BLaER1 treated with 17β-estradiol and CSF1 and Interleukin-3, amounts not matched to agents 10 nM and 100 nM (cell line): ENCODE measurements at regions not wholly inside any gene's neighbourhood (a gene's known extent, or its start where the extent isn't known, plus 50 kb on each side); places are given as distances from the start of the nearest gene placed in this dataset.

Source experiments
- H3K27ac ChIP-seq, 11 experiments: shearing (Covaris generic); formaldehyde crosslinking; 2 replicates each; pipeline ENCODE4 v1.8.1; 2022
- H3K27me3 ChIP-seq, 11 experiments: shearing (Covaris generic); formaldehyde crosslinking; 2 replicates each; pipeline ENCODE4 v1.8.1; 2022
- H3K36me3 ChIP-seq, 11 experiments: shearing (Covaris generic); formaldehyde crosslinking; 2 replicates each; pipeline ENCODE4 v1.8.1; 2022
- H3K4me1 ChIP-seq, 10 experiments: shearing (Covaris generic); formaldehyde crosslinking; 2 replicates each; pipeline ENCODE4 v1.8.1; 2022
- H3K4me2 ChIP-seq, 11 experiments: shearing (Covaris generic); formaldehyde crosslinking; 2 replicates each; pipeline ENCODE4 v1.8.1; 2022
- H3K4me3 ChIP-seq, 10 experiments: shearing (Covaris generic); formaldehyde crosslinking; 2 replicates each; pipeline ENCODE4 v1.8.1; 2022
- H3K9ac ChIP-seq, 11 experiments: shearing (Covaris generic); formaldehyde crosslinking; 2 replicates each; pipeline ENCODE4 v1.8.1; 2022
- H3K9me3 ChIP-seq, 11 experiments: shearing (Covaris generic); formaldehyde crosslinking; replicated peaks in 1 of 11; 2 replicates each; pipeline ENCODE4 v1.8.1; 2022
- H4K20me1 ChIP-seq, 11 experiments: shearing (Covaris generic); formaldehyde crosslinking; 2 replicates each; pipeline ENCODE4 v1.8.1; 2022
- Cebpa-rat ChIP-seq, 11 experiments: shearing (Covaris generic); IDR thresholded peaks; 2 replicates each; pipeline ENCODE4 v1.8.1; 2022

DNA sequence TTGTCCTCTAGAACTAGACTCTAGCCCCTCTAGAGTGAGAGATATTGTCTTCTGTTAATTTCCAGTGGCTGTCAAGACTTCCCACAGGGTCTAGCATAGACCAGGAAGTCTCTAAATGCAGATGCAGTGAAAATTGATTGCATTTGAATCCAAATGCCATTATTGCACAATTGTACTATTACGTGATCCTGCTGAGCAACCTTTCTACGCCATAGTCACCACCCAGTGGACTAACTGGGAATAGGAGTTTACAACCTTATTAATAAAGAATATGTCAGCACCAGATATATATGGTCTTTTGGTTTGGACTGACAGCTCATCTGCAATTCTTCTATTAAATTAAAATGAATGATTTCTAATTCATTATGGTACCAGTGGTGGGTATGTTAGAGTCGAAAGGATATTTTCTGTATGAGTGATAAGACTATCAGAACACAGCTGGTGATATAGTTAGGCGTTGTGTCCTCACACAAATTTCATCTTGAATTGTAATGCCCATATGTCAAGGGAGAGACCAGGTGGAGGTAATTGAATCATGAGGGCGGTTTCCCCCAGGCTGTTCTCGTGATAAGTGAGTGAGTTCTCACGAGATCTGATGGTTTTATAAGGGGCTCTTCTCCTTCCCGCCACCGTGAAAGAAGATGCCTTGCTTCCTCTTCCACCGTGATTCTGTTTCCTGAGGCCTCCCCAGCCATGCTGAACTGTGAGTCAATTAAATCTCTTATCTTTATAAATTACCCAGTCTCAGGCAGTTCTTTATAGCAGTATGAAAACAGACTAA lies 138.9 kb upstream of the CA10 start:
- Histone ChIP-seq H3K36me3 (no peaks in the 10 kb centered on the region), H3K27me3 (no peaks in the 10 kb centered on the region), H3K4me2 (no peak overlapping the region), H4K20me1 (no peaks in the 10 kb centered on the region), H3K4me3 (no peak overlapping the region), H3K9ac (no peak overlapping the region), H3K9me3 (no peaks in the 10 kb centered on the region), H3K27ac (no peak overlapping the region), H3K4me1 (no peaks in the 10 kb centered on the region)
- peak in 6 of 11 experiments; percentile 24 to 56 (median 36); a peak in 5 of 22 replicates for TF ChIP-seq Cebpa-rat (IDR thresholded peaks at IDR 0.05)

DNA sequence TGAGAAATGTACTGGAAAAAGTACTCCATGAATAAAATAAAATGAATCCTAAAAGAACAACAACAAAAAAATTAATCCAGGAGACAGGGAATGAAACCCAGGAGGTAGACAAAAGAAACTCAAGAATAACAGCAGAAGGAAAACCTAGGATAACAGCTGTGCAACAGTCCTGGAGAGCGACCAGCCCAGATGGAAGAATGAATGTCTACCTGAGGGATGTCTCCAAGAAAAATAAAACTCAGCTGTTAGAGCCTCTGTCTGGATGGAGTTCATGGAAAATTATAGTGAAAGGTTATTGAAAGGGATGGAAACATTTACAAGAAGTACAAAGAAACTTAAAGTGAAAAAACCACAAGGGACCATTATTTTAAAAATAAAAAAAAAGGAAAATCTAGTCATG lies 135.8 kb upstream of the CA10 start:
- Histone ChIP-seq H3K4me3 (no peak overlapping the region), H3K27me3 (no peaks in the 10 kb centered on the region), H3K9me3 (no peaks in the 10 kb centered on the region), H3K36me3 (no peaks in the 10 kb centered on the region), H3K4me1 (no peaks in the 10 kb centered on the region), H3K27ac (no peak overlapping the region), H3K4me2 (no peak overlapping the region), H3K9ac (no peak overlapping the region), H4K20me1 (no peaks in the 10 kb centered on the region)
- no peak for TF ChIP-seq Cebpa-rat (IDR thresholded peaks at IDR 0.05)

DNA sequence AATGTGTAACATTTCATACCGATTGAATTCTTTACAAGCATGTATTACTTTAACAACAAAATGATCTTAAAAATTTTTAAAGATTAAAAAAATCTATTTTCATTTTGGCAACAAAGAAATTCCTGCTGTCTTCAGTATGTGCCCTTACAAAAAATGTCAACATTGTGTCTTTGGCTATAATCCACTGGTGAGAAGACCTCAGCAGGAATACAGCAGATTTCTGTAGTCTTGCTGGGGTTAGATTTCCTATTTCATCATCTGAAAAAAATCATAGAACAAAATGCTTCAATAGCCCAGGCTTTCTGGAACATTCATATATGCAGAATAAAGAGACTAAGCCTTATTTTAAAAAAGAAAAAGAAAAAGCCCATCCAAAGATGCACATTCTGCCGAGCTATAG lies 129.1 kb upstream of the CA10 start:
- Histone ChIP-seq H3K36me3 (no peaks in the 10 kb centered on the region), H3K27me3 (no peaks in the 10 kb centered on the region), H3K4me2 (no peak overlapping the region), H3K9me3 (no peaks in the 10 kb centered on the region), H3K9ac (no peak overlapping the region), H3K4me3 (no peak overlapping the region), H3K4me1 (no peaks in the 10 kb centered on the region), H3K27ac (no peak overlapping the region), H4K20me1 (no peaks in the 10 kb centered on the region)
- TF ChIP-seq Cebpa-rat (IDR thresholded peaks at IDR 0.05): no peak

DNA sequence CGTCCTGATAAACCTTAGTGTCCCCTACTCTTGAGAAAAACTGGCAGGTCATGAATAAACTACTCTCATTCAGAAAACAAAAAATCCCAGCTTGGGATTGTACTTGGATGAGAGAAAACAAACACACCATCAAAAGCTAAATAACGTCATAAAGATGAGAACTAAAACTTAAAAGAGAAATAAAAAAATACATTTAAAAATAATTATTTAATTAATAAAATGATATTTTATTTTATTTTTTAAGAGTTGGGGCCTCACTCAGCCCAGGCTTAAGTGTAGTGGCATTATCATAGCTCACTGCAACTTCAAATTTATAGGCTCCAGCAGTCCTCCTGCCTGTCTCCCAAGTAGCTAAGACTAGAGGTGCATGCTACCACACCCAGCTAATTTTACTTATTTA lies 125.4 kb upstream of the CA10 start:
- H4K20me1 ChIP-seq: no peaks in the 10 kb centered on the region

DNA sequence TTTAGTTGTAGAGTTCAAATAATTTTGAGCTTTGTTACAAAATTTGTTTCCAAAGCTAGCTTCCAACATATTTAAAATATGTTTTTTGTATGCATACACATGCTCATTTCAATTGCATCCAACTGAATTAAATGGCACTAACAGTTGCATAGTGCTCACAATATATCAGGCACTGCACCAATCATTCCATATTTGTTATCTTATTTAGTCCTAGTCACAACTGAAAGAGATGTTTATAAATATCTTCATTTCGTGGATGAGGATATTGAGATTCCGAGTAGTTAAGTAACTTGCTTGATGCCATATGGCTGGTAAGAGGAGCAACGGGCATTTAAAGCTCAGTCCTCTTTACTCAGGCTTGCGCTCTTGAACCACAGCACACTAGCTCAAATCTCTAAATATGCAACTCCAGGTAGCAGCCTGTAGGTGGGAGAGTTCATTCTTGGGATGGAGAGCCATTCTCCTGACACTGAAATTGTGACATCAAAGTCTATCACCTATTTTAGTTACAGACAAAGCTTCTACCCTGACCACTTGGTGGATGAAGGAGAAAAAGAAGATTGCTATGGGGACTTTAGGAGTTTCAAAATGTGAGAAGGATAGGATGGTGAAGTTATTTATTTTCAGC lies 118.0 kb upstream of the CA10 start:
- H3K9ac ChIP-seq: no peak overlapping the region
- TF ChIP-seq Cebpa-rat (IDR thresholded peaks at IDR 0.05): no peak
- H3K36me3 ChIP-seq: no peaks in the 10 kb centered on the region
- no peaks in the 10 kb centered on the region for H3K27me3 ChIP-seq
- no peak overlapping the region for H3K27ac ChIP-seq
- H3K4me2 ChIP-seq: no peak overlapping the region
- H3K4me1 ChIP-seq: no peaks in the 10 kb centered on the region
- no peaks in the 10 kb centered on the region for H3K9me3 ChIP-seq
- no peak overlapping the region for H3K4me3 ChIP-seq
- no peaks in the 10 kb centered on the region for H4K20me1 ChIP-seq

More for the DNA sequence above, 125.4 kb upstream of the CA10 start:
- TF ChIP-seq Cebpa-rat (IDR thresholded peaks at IDR 0.05): no peak
- H3K4me3 ChIP-seq: no peak overlapping the region
- H3K27ac ChIP-seq: no peak overlapping the region
- H3K4me1 ChIP-seq: no peaks in the 10 kb centered on the region
- no peaks in the 10 kb centered on the region for H3K9me3 ChIP-seq
- no peaks in the 10 kb centered on the region for H3K27me3 ChIP-seq
- H3K9ac ChIP-seq: no peak overlapping the region
- no peaks in the 10 kb centered on the region for H3K36me3 ChIP-seq
- no peak overlapping the region for H3K4me2 ChIP-seq

DNA sequence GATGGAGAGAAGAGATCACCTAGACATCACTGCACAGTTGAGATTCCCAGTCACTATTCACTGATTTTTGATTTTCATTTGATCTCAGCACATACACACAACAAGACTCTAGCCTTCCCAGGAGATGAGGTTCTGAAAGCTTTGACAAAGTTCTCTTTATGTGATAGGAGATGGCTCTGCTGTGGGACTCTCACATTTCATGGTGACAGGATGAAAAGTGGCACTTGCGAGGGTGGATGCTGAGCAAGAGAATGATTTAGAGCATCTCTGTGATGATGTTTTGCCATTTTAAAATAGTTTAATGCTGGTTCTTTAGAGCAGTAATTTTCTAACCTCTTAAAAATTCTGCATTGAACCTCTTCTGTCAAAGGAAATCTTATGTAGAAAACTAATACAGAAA lies 113.3 kb upstream of the CA10 start:
- TF ChIP-seq Cebpa-rat (IDR thresholded peaks at IDR 0.05): no peak

DNA sequence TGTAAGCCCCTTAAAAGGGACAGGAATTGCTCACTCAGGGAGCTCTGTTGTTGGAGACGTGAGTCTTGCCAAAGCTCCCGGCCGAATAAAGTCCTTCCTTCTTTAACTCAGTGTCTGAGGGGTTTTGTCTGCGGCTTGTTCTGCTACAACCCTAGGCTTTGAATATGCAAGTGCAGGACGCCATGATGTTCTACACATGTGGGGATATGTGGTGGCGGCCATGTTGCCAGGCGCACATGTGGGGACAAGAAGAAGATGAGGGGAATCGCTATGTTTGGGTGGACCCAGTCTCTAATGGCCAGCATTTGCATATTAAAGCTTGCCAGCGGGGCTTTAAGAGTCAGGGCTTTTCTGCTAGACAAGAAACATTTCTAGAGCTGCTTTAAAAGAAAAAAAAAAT lies 96.8 kb upstream of the CA10 start:
- TF ChIP-seq Cebpa-rat (IDR thresholded peaks at IDR 0.05): no peak
- no peaks in the 10 kb centered on the region for H3K27me3 ChIP-seq
- H3K36me3 ChIP-seq: no peaks in the 10 kb centered on the region
- no peaks in the 10 kb centered on the region for H3K4me1 ChIP-seq
- H4K20me1 ChIP-seq: no peaks in the 10 kb centered on the region
- H3K4me3 ChIP-seq: no peak overlapping the region
- no peak overlapping the region for H3K9ac ChIP-seq
- no peak overlapping the region for H3K4me2 ChIP-seq
- H3K27ac ChIP-seq: no peak overlapping the region
- H3K9me3 ChIP-seq: no peaks in the 10 kb centered on the region

More for the DNA sequence above, 113.3 kb upstream of the CA10 start:
- Histone ChIP-seq H3K9ac (no peak overlapping the region), H4K20me1 (no peaks in the 10 kb centered on the region), H3K27me3 (no peaks in the 10 kb centered on the region), H3K27ac (no peak overlapping the region), H3K9me3 (no peaks in the 10 kb centered on the region), H3K36me3 (no peaks in the 10 kb centered on the region), H3K4me2 (no peak overlapping the region), H3K4me1 (no peaks in the 10 kb centered on the region), H3K4me3 (no peak overlapping the region)

DNA sequence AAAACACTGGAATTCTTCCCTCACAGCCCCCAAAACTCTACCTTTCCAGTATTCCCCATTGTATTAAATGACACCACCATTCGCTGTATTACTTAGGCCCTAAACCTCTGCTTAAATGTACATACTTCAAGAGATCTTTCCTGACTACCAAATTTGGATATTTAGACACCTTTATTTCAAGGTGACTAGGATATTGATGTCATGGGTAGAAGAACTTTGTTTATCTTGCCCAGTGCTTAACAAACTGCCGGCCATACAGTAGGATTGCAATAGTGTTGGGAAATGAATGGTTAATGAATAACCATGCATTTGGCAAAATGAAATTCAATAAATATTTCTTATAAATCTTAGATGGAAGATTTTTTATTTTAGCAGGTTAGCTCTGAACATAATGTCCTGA lies 86.2 kb upstream of the CA10 start:
- no peak overlapping the region for H3K9ac ChIP-seq
- H3K4me2 ChIP-seq: no peak overlapping the region
- no peaks in the 10 kb centered on the region; a peak in 1 of 22 replicates for H4K20me1 ChIP-seq
- H3K36me3 ChIP-seq: no peaks in the 10 kb centered on the region
- TF ChIP-seq Cebpa-rat (IDR thresholded peaks at IDR 0.05): no peak
- no peaks in the 10 kb centered on the region for H3K27me3 ChIP-seq
- H3K4me3 ChIP-seq: no peak overlapping the region
- H3K4me1 ChIP-seq: no peaks in the 10 kb centered on the region
- H3K27ac ChIP-seq: no peak overlapping the region
- H3K9me3 ChIP-seq: no peaks in the 10 kb centered on the region

DNA sequence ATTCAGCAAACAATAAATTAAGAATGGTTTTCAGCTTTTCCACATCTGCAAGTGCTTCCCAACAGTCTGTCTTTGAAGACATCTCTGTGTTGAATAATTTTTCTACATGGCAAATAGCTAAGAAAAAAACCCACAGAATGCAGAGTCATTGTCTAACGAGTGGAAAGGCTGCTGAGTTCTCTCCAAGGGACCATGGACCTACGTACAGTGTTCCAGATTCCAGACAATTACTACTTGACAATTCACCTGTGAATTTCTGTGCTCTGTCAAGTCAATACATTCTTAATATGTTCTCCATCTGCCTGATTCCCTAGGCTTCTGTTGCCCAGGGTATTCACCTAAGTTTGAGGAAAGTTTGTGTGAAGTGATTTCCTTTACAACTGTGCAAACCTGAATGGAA lies 83.8 kb upstream of the CA10 start:
- Histone ChIP-seq H3K4me1 (no peaks in the 10 kb centered on the region), H3K9ac (no peak overlapping the region), H3K27me3 (no peaks in the 10 kb centered on the region), H3K4me3 (no peak overlapping the region), H3K36me3 (no peaks in the 10 kb centered on the region), H3K27ac (no peak overlapping the region), H4K20me1 (no peaks in the 10 kb centered on the region; a peak in 1 of 22 replicates), H3K4me2 (no peak overlapping the region), H3K9me3 (no peaks in the 10 kb centered on the region)
- no peak for TF ChIP-seq Cebpa-rat (IDR thresholded peaks at IDR 0.05)

DNA sequence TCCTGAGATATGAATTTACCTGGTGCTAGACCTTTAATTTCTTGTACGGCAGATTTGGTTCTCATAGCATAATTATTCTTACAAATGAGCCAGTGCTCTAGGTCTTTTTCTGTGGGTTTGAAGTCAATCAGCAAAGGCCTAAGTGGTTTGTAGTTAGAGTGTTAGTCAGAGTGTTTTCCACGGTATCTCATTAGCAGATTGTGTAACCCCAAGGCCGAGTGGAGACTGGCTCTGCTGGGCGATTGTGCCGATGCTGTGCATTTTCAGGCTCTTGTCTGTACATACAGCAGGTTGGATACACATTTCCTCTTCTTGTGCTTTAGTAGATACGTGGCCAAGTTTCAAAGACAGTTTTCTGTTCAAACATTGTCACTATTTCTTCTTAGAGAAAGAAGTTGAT lies 78.6 kb upstream of the CA10 start:
- Histone ChIP-seq H3K4me2 (no peak overlapping the region), H3K27me3 (no peaks in the 10 kb centered on the region), H3K4me1 (no peaks in the 10 kb centered on the region; a peak in 1 of 20 replicates), H3K4me3 (no peak overlapping the region), H3K9ac (no peak overlapping the region), H4K20me1 (no peaks in the 10 kb centered on the region), H3K9me3 (no peaks in the 10 kb centered on the region), H3K27ac (no peak overlapping the region), H3K36me3 (no peaks in the 10 kb centered on the region)
- no peak for TF ChIP-seq Cebpa-rat (IDR thresholded peaks at IDR 0.05)
